ENCODE measurements at regions not wholly inside any gene's neighbourhood (a gene's known extent, or its start where the extent isn't known, plus 50 kb on each side); places are given as distances from the start of the nearest gene placed in this dataset.

DNA sequence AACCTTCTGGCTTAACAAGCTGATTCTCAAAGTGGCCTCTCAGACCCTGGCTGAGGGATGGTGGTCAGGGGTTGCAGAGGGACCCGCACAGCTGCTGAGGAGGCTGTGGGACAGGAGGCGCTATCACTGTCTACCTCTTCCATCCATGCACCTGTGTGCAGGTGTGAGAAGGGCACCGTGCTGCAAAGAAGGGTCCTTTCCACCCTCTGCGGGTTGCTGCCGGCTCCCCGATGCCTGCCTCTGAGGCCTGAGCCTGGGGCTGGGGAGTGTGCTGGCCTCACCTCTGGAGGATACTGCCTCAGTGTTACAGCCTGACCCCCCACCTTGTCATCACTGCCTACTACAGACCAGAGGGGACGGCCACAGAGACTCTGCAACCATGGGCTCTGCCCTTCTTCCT lies 66.1 kb upstream of the B3GAT1 start:
- TF ChIP-seq, protein P1, sequence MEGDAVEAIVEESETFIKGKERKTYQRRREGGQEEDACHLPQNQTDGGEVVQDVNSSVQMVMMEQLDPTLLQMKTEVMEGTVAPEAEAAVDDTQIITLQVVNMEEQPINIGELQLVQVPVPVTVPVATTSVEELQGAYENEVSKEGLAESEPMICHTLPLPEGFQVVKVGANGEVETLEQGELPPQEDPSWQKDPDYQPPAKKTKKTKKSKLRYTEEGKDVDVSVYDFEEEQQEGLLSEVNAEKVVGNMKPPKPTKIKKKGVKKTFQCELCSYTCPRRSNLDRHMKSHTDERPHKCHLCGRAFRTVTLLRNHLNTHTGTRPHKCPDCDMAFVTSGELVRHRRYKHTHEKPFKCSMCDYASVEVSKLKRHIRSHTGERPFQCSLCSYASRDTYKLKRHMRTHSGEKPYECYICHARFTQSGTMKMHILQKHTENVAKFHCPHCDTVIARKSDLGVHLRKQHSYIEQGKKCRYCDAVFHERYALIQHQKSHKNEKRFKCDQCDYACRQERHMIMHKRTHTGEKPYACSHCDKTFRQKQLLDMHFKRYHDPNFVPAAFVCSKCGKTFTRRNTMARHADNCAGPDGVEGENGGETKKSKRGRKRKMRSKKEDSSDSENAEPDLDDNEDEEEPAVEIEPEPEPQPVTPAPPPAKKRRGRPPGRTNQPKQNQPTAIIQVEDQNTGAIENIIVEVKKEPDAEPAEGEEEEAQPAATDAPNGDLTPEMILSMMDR (IDR thresholded peaks at IDR 0.05), result no peak
- TF ChIP-seq POLR2A (IDR thresholded peaks at IDR 0.05; ENCODE audit: low read depth) (no peak), POLR2AphosphoS5 (IDR thresholded peaks at IDR 0.05) (no peak)

Data from esophagus muscularis mucosa (tissue), 3 donors.